Activated CD4-positive, alpha-beta T cell treated with anti-CD3 and anti-CD28 coated beads for 36 hours (primary cell): ENCODE measurements at regions not wholly inside any gene's neighbourhood (a gene's known extent, or its start where the extent isn't known, plus 50 kb on each side); places are given as distances from the start of the nearest gene placed in this dataset.

Source experiments
- ATAC-seq: fragments of 200-7000 bp; cut with Tn5 transposase; one replicate; pipeline ENCODE4 v1.10.0; 2021; ENCODE audit warnings: mild to moderate bottlenecking, moderate library complexity
- CTCF ChIA-PET: fragments of 350-600 bp; sonication (Branson Sonifier 250); formaldehyde crosslinking; loops from one replicate; lab custom pipeline; 2021; ENCODE audit warnings: antibody characterized with exemption; lab: Charles Lee
- POLR2A ChIA-PET: fragments of 350-600 bp; sonication (Branson Sonifier 250); formaldehyde crosslinking; loops from one replicate; lab custom pipeline; 2021; ENCODE audit warnings: antibody characterized with exemption, inconsistent platforms; lab: Charles Lee
- DNase-seq: peaks from one replicate; pipeline ENCODE4 v3.0.0-alpha.2; 2020
- H3K27ac Mint-ChIP-seq: one replicate; pipeline ENCODE4 v1.8.0; 2021; ENCODE audit warnings: mixed read lengths
- H3K27me3 Mint-ChIP-seq: one replicate; pipeline ENCODE4 v1.8.0; 2021; ENCODE audit warnings: mixed read lengths
- H3K36me3 Mint-ChIP-seq: one replicate; pipeline ENCODE4 v1.8.0; 2021; ENCODE audit warnings: low read depth, mixed read lengths
- H3K4me1 Mint-ChIP-seq: one replicate; pipeline ENCODE4 v1.8.0; 2021; ENCODE audit warnings: mixed read lengths
- H3K4me3 Mint-ChIP-seq: one replicate; pipeline ENCODE4 v1.8.0; 2021; ENCODE audit warnings: mild to moderate bottlenecking, moderate library complexity, mixed read lengths
- H3K9me3 Mint-ChIP-seq: one replicate; pipeline ENCODE4 v1.8.0; 2021; ENCODE audit warnings: low read depth, mixed read lengths
- intact Hi-C, 2 experiments: fragments of 100-400 bp; cut with DNase I in 1 of 2; cut with micrococcal nuclease in 1 of 2; formaldehyde crosslinking; loops; one replicate each; pipeline versions ENCODE4 v1.14.2 to v1.15.1; 2022 to 2024; cut with DNase I, micrococcal nuclease

- intact Hi-C loops, result no loop called here
- CTCF ChIA-PET, result no interaction called here
- ATAC-seq, result no peak
- no peaks in the 10 kb centered on the region for H3K36me3 Mint-ChIP-seq
- peaks cover 19% of the 10 kb centered on the region for H3K27me3 Mint-ChIP-seq
- H3K4me3 Mint-ChIP-seq, result no peak overlapping the region
- no peak for DNase-seq
- H3K9me3 Mint-ChIP-seq, result peaks cover 7% of the 10 kb centered on the region
- POLR2A ChIA-PET, result no interaction called here
- no peak overlapping the region for H3K27ac Mint-ChIP-seq
- no peaks in the 10 kb centered on the region for H3K4me1 Mint-ChIP-seq
These were observed 145.3 kb downstream of the SETD4 start for GRCh38 chr21:35915030-35915429.

GRCh38 chr21:35911412-35912191, 148.7 kb downstream of the SETD4 start:
- Mint-ChIP-seq H3K36me3 (no peaks in the 10 kb centered on the region), H3K27me3 (peaks cover 15% of the 10 kb centered on the region), H3K4me3 (no peak overlapping the region), H3K27ac (no peak overlapping the region), H3K4me1 (no peaks in the 10 kb centered on the region), H3K9me3 (peaks cover 4% of the 10 kb centered on the region)
- CTCF ChIA-PET, result no interaction called here
- ATAC-seq (no peak), DNase-seq (no peak)
- intact Hi-C loops, result no loop called here
- POLR2A ChIA-PET, result no interaction called here

- ChIA-PET CTCF (interaction anchor here (0.6 to 1.4 kb wide), 2 partner anchors 228 to 266 kb away, joined by 3 read pairs; no protein-coding TSS in a partner anchor), POLR2A (no interaction called here)
- no peak for ATAC-seq
- DNase-seq, result no peak
- no peak overlapping the region for H3K27ac Mint-ChIP-seq
- no peaks in the 10 kb centered on the region for H3K4me1 Mint-ChIP-seq
- H3K4me3 Mint-ChIP-seq, result no peak overlapping the region
- H3K27me3 Mint-ChIP-seq, result peaks cover 15% of the 10 kb centered on the region
- intact Hi-C loops, result no loop called here
- H3K36me3 Mint-ChIP-seq, result no peaks in the 10 kb centered on the region
- no peaks in the 10 kb centered on the region for H3K9me3 Mint-ChIP-seq
These were observed 150.7 kb downstream of the SETD4 start for GRCh38 chr21:35909456-35910223.

GRCh38 chr21:35908311-35909078, 151.8 kb downstream of the SETD4 start:
- no peaks in the 10 kb centered on the region for H3K36me3 Mint-ChIP-seq
- DNase-seq, result no peak
- H3K27me3 Mint-ChIP-seq, result peaks cover 16% of the 10 kb centered on the region
- H3K4me1 Mint-ChIP-seq, result no peaks in the 10 kb centered on the region
- POLR2A ChIA-PET, result no interaction called here
- CTCF ChIA-PET, result interaction anchor here (0.6 kb wide), 1 partner anchor 334 kb away, joined by 3 read pairs; no protein-coding TSS in a partner anchor
- H3K9me3 Mint-ChIP-seq, result no peaks in the 10 kb centered on the region
- no peak overlapping the region for H3K4me3 Mint-ChIP-seq
- H3K27ac Mint-ChIP-seq, result no peak overlapping the region
- intact Hi-C loops, result no loop called here
- ATAC-seq, result no peak

GRCh38 chr21:35906586-35906985, 153.7 kb downstream of the SETD4 start:
- Mint-ChIP-seq H3K4me1 (no peaks in the 10 kb centered on the region), H3K27ac (no peak overlapping the region), H3K36me3 (no peaks in the 10 kb centered on the region), H3K4me3 (no peak overlapping the region), H3K9me3 (no peaks in the 10 kb centered on the region), H3K27me3 (peaks cover 9% of the 10 kb centered on the region)
- ChIA-PET POLR2A (no interaction called here), CTCF (no interaction called here)
- intact Hi-C loops, result no loop called here
- DNase-seq (no peak), ATAC-seq (no peak)

- H3K27ac Mint-ChIP-seq, result no peak overlapping the region
- no peak for DNase-seq
- H3K4me3 Mint-ChIP-seq, result no peak overlapping the region
- intact Hi-C loops, result no loop called here
- ATAC-seq, result no peak
- H3K36me3 Mint-ChIP-seq, result no peaks in the 10 kb centered on the region
- POLR2A ChIA-PET, result no interaction called here
- H3K9me3 Mint-ChIP-seq, result no peaks in the 10 kb centered on the region
- CTCF ChIA-PET, result no interaction called here
- no peaks in the 10 kb centered on the region for H3K4me1 Mint-ChIP-seq
- H3K27me3 Mint-ChIP-seq, result peaks cover 12% of the 10 kb centered on the region
These were observed 154.4 kb downstream of the SETD4 start for GRCh38 chr21:35905963-35906345.

- Mint-ChIP-seq H3K4me3 (no peak overlapping the region), H3K4me1 (no peaks in the 10 kb centered on the region), H3K9me3 (no peaks in the 10 kb centered on the region), H3K36me3 (no peaks in the 10 kb centered on the region), H3K27ac (no peak overlapping the region), H3K27me3 (peaks cover 12% of the 10 kb centered on the region)
- POLR2A ChIA-PET, result no interaction called here
- CTCF ChIA-PET, result no interaction called here
- intact Hi-C loops, result no loop called here
- DNase-seq, result no peak
- ATAC-seq, result no peak
These were observed 155.0 kb downstream of the SETD4 start for GRCh38 chr21:35905096-35905962.

- Mint-ChIP-seq H3K27me3 (peaks cover 12% of the 10 kb centered on the region), H3K27ac (no peak overlapping the region), H3K4me1 (no peaks in the 10 kb centered on the region), H3K4me3 (no peak overlapping the region), H3K9me3 (no peaks in the 10 kb centered on the region), H3K36me3 (no peaks in the 10 kb centered on the region)
- ChIA-PET CTCF (no interaction called here), POLR2A (interaction anchor here (0.7 kb wide), 1 partner anchor 133 kb away, joined by 3 read pairs; no protein-coding TSS in a partner anchor)
- ATAC-seq (no peak), DNase-seq (no peak)
- intact Hi-C loops, result no loop called here
These were observed 159.8 kb downstream of the SETD4 start for GRCh38 chr21:35900539-35900938.

- ATAC-seq (no peak), DNase-seq (no peak)
- no peaks in the 10 kb centered on the region for H3K36me3 Mint-ChIP-seq
- ChIA-PET CTCF (no interaction called here), POLR2A (no interaction called here)
- intact Hi-C loops, result no loop called here
- H3K4me3 Mint-ChIP-seq, result no peak overlapping the region
- H3K9me3 Mint-ChIP-seq, result no peaks in the 10 kb centered on the region
- H3K4me1 Mint-ChIP-seq, result no peaks in the 10 kb centered on the region
- no peak overlapping the region for H3K27ac Mint-ChIP-seq
- H3K27me3 Mint-ChIP-seq, result no peaks in the 10 kb centered on the region
These were observed 164.3 kb downstream of the SETD4 start for GRCh38 chr21:35896060-35896459.

GRCh38 chr21:35895598-35895997, 164.7 kb downstream of the SETD4 start:
- Mint-ChIP-seq H3K4me3 (no peak overlapping the region), H3K27ac (no peak overlapping the region), H3K9me3 (no peaks in the 10 kb centered on the region), H3K36me3 (no peaks in the 10 kb centered on the region), H3K4me1 (no peaks in the 10 kb centered on the region), H3K27me3 (no peaks in the 10 kb centered on the region)
- ATAC-seq, result no peak
- ChIA-PET POLR2A (no interaction called here), CTCF (no interaction called here)
- intact Hi-C loops, result no loop called here
- no peak for DNase-seq

- Mint-ChIP-seq H3K27me3 (no peaks in the 10 kb centered on the region), H3K4me3 (no peak overlapping the region), H3K9me3 (no peaks in the 10 kb centered on the region), H3K36me3 (no peaks in the 10 kb centered on the region), H3K27ac (no peak overlapping the region), H3K4me1 (no peaks in the 10 kb centered on the region)
- CTCF ChIA-PET, result interaction anchor here (0.7 kb wide), 1 partner anchor 14 kb away, joined by 3 read pairs; no protein-coding TSS in a partner anchor
- POLR2A ChIA-PET, result no interaction called here
- ATAC-seq (no peak), DNase-seq (no peak)
- intact Hi-C loops, result no loop called here
These were observed 167.2 kb downstream of the SETD4 start for GRCh38 chr21:35893156-35893555.
